ENCODE measurements at regions not wholly inside any gene's neighbourhood (a gene's known extent, or its start where the extent isn't known, plus 50 kb on each side); places are given as distances from the start of the nearest gene placed in this dataset.

- TF ChIP-seq CTCF (IDR thresholded peaks at IDR 0.05) (no peak), POLR2A (IDR thresholded peaks at IDR 0.05) (no peak)
- intact Hi-C loops (cut with DNase I; ENCODE audit: low total_unique reads): no loop called here
- no peak overlapping the region for H3K4me3 ChIP-seq (ENCODE audit: low read depth, poor library complexity, severe bottlenecking)
- no peak for DNase-seq (ENCODE audit: low spot score in 2 of 2)
Observed at GRCh38 chr22:35189559-35189958, 67.7 kb upstream of the HMGXB4 start.

DNA sequence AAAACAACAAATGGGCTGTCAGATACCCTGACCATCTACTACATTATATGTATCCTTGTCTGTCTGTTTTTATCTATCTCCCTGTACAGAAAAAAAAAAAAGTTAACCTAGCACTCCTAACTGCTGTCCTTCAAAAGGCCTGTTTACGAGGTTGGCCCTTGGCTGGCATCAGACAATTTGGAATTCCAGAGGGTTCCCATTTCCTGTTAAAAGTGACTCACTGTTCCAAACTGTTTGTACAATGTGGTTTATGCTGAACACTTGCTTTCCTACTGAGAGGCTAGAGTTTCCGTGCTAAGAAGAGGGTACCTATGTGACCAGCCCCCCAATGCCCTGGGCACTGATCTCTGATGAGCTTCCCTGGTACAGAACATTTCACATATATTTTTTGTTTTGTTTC lies 65.9 kb upstream of the HMGXB4 start:
- no peak overlapping the region for H3K4me3 ChIP-seq (ENCODE audit: low read depth, poor library complexity, severe bottlenecking)
- no peak for DNase-seq (ENCODE audit: low spot score in 2 of 2)
- TF ChIP-seq CTCF (IDR thresholded peaks at IDR 0.05): no peak
- no peak for TF ChIP-seq POLR2A (IDR thresholded peaks at IDR 0.05)
- intact Hi-C loops (cut with DNase I; ENCODE audit: low total_unique reads): no loop called here
- 45 to 47% methylated on average over 2 of the region's 2 CpGs for WGBS, 2 donors

DNA sequence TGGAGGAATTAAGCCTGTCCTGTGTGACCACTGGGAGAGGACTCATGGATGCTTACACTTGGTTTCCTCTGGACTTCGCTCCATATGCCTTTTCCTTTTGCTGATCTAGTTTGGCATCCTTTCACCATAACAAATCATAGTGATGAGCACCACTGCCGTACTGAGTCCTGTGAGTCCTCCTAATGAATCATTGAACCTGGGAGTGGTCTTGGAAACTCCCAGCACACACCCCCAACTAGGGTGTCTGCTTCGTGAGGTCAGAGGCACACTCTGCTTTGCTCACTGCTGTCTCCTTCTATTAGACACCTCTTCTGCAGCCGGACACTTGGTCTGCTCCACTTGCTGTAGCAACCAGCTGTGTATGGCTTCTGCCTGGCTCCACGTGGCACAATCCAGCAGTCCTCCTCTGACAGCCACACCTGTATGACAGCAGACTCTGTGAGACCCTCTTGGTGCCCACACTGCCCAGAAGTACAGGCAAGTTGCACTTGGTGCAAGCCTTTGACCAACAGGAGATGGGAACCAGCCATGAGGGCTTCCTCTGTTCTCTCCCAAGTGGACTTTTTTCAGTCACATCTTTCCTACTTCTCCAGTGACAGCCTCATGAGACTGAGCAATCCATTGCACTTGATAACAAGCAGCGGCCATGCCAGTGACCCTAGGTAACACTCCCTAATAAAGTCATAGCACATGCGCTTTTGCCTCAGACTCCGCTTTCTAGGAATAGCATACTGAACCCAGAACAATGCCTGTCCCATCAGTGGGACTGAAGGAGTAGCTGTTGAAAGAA lies 65.0 kb upstream of the HMGXB4 start:
- WGBS, 2 donors: 70 to 73% methylated on average over 8 of the region's 8 CpGs
- intact Hi-C loops (cut with DNase I; ENCODE audit: low total_unique reads): no loop called here
- TF ChIP-seq CTCF (IDR thresholded peaks at IDR 0.05): no peak
- no peak for TF ChIP-seq POLR2A (IDR thresholded peaks at IDR 0.05)
- H3K4me3 ChIP-seq (ENCODE audit: low read depth, poor library complexity, severe bottlenecking): no peak overlapping the region
- DNase-seq (ENCODE audit: low spot score in 2 of 2): no peak

- TF ChIP-seq CTCF (IDR thresholded peaks at IDR 0.05) (no peak), POLR2A (IDR thresholded peaks at IDR 0.05) (no peak)
- intact Hi-C loops (cut with DNase I; ENCODE audit: low total_unique reads): no loop called here
- no peak for DNase-seq (ENCODE audit: low spot score in 2 of 2)
- no peak overlapping the region for H3K4me3 ChIP-seq (ENCODE audit: low read depth, poor library complexity, severe bottlenecking)
- WGBS, 2 donors: 78 to 84% methylated on average over 15 of the region's 15 CpGs
Observed at GRCh38 chr22:35195226-35195625, 62.1 kb upstream of the HMGXB4 start.

- no peak for TF ChIP-seq POLR2A (IDR thresholded peaks at IDR 0.05)
- TF ChIP-seq CTCF (IDR thresholded peaks at IDR 0.05): no peak
- 80 to 83% methylated on average over 4 of the region's 4 CpGs for WGBS, 2 donors
- H3K4me3 ChIP-seq (ENCODE audit: low read depth, poor library complexity, severe bottlenecking): no peak overlapping the region
- no peak for DNase-seq (ENCODE audit: low spot score in 2 of 2)
- intact Hi-C loops (cut with DNase I; ENCODE audit: low total_unique reads): no loop called here
Observed at GRCh38 chr22:35195821-35196220, 61.5 kb upstream of the HMGXB4 start.

DNA sequence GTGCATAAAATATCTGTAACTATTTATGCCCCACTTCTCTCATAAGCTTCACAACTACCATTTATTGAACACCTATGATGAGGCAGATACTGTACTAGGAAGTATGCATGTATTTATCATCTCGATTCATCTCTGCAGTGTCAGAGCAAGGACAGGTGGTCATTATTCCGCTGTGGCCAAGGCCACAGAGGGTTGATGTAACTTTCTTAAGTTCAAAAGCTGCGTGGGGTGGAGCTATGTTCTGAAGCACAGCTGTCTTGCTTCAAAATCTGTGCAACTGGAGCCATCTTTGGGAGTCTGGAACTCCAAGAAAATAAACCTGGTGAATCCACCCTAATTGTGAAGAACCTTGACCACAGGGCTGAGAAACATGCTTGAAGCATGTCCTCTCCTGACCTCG lies 60.2 kb upstream of the HMGXB4 start:
- 52 to 58% methylated on average over 4 of the region's 4 CpGs for WGBS, 2 donors
- TF ChIP-seq CTCF (IDR thresholded peaks at IDR 0.05): no peak
- no peak for TF ChIP-seq POLR2A (IDR thresholded peaks at IDR 0.05)
- DNase-seq (ENCODE audit: low spot score in 2 of 2): no peak
- intact Hi-C loops (cut with DNase I; ENCODE audit: low total_unique reads): no loop called here
- H3K4me3 ChIP-seq (ENCODE audit: low read depth, poor library complexity, severe bottlenecking): no peak overlapping the region

All from lower leg skin (tissue), 4 donors.